GM10266 (cell line): ENCODE measurements at regions not wholly inside any gene's neighbourhood (a gene's known extent, or its start where the extent isn't known, plus 50 kb on each side); places are given as distances from the start of the nearest gene placed in this dataset.

Experiments used
- DNase-seq: peaks from one replicate; pipeline ENCODE4 v3.0.0; 2012; ENCODE audit errors: extremely low spot score
- TF ChIP-seq, protein P1 (sequence below): IDR thresholded peaks from 2 replicates; pipeline ENCODE4 v1.5.1; 2012; ENCODE audit warnings: mild to moderate bottlenecking, low read depth; ENCODE audit not compliant: control insufficient read depth, insufficient read depth; ENCODE audit errors: missing control alignments

DNA sequence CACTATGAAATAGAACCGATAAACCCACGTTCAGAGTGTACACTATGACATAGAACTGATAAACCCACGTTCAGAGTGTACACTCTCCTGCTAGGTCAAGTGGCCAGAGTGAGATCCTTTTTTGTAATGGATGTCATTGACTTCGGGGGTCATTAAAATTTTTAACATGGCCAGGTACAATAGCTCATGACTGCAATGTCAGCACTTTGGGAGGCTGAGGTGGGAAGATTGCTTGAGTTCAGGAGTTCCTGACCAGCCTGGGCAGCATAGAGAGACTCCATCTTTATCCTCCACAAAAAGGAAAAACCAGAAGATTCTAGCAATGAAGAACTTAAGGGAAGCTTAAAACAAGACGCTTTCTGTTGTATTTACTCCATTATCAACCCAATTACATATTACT is 439.7 kb upstream of the FRG1 start:
- no peak for DNase-seq
- TF ChIP-seq, protein P1, sequence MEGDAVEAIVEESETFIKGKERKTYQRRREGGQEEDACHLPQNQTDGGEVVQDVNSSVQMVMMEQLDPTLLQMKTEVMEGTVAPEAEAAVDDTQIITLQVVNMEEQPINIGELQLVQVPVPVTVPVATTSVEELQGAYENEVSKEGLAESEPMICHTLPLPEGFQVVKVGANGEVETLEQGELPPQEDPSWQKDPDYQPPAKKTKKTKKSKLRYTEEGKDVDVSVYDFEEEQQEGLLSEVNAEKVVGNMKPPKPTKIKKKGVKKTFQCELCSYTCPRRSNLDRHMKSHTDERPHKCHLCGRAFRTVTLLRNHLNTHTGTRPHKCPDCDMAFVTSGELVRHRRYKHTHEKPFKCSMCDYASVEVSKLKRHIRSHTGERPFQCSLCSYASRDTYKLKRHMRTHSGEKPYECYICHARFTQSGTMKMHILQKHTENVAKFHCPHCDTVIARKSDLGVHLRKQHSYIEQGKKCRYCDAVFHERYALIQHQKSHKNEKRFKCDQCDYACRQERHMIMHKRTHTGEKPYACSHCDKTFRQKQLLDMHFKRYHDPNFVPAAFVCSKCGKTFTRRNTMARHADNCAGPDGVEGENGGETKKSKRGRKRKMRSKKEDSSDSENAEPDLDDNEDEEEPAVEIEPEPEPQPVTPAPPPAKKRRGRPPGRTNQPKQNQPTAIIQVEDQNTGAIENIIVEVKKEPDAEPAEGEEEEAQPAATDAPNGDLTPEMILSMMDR, result no peak

GRCh38 chr4:189502841-189503435 is 437.7 kb upstream of the FRG1 start:
- DNase-seq, result no peak
- TF ChIP-seq, protein P1, result no peak

DNA sequence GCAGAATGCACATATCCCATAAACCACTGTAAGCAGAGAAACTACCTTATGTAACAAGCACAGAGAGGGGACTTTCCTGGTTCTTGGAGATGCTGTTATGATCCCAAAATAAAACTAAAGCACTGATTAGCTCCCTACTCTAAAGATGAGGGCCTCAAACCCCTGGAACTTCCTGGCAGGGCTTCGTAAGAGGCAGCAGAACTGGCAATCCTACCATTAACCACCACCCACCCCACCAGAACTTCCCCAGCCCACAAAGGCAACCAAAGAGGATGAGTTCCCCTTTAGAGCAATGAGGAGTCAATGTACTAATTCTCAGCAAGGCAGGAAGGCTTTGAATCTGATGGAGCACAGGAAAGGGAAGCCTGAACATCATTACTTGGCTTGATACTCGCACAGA is 436.5 kb upstream of the FRG1 start:
- DNase-seq, result no peak
- TF ChIP-seq, protein P1, result no peak

- no peak for DNase-seq
- TF ChIP-seq, protein P1, result no peak
These were observed 435.3 kb upstream of the FRG1 start for GRCh38 chr4:189505380-189505779.

GRCh38 chr4:189506080-189506479 is 434.6 kb upstream of the FRG1 start:
- no peak for DNase-seq
- TF ChIP-seq, protein P1, result no peak

DNA sequence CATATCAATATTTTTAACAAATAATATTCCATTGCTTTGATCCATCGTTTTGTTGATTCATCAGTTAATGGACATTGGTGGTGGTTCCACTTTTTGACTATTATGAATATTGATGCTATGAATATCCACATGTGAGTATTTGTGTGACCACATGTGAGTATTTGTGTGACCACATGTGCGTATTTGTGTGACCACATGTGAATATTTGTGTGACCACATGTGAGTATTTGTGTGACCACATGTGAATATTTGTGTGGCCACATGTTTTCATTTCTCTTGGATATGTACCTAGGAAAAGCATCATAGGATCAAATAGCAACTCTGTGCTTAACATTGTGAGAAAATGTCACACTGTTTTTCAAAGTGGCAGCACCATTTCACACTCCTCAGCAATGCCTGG is 433.6 kb upstream of the FRG1 start:
- TF ChIP-seq, protein P1, result no peak
- DNase-seq, result no peak

DNA sequence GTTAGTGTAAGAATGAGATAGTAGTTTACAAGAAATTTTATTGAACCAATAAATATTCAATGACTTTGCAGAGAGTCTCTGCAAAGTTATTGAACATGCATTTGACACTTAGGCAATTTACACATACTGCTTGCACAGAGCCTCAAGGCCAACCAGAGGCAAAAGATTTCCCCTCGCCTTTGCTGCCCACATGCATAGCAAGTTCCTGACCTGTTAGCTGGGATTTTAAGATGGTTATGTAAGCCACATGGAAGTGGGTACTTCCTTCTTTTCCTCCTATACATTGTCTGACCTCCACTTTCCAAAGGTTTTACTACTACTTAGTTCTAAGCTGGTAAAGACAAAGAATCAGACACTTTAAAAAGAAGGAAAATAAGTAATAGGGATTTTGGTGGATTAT is 430.1 kb upstream of the FRG1 start:
- TF ChIP-seq, protein P1, result no peak
- no peak for DNase-seq
